ENCODE measurements at regions not wholly inside any gene's neighbourhood (a gene's known extent, or its start where the extent isn't known, plus 50 kb on each side); places are given as distances from the start of the nearest gene placed in this dataset.

- TF ChIP-seq CTCF (IDR thresholded peaks at IDR 0.05) (no peak), ZFX (IDR thresholded peaks at IDR 0.05; ENCODE audit: borderline replicate concordance) (no peak)
Measured at GRCh38 chr22:48694296-48694883, 1133.3 kb downstream of the BRD1 start.
